Raji (cell line): ENCODE measurements at regions not wholly inside any gene's neighbourhood (a gene's known extent, or its start where the extent isn't known, plus 50 kb on each side); places are given as distances from the start of the nearest gene placed in this dataset.

Source experiments
- POLR2A ChIP-seq: IDR thresholded peaks from 2 replicates; pipeline ENCODE4 v1.6.1; 2011; ENCODE audit warnings: low read depth, low read length, control low read depth; ENCODE audit not compliant: insufficient read depth

DNA sequence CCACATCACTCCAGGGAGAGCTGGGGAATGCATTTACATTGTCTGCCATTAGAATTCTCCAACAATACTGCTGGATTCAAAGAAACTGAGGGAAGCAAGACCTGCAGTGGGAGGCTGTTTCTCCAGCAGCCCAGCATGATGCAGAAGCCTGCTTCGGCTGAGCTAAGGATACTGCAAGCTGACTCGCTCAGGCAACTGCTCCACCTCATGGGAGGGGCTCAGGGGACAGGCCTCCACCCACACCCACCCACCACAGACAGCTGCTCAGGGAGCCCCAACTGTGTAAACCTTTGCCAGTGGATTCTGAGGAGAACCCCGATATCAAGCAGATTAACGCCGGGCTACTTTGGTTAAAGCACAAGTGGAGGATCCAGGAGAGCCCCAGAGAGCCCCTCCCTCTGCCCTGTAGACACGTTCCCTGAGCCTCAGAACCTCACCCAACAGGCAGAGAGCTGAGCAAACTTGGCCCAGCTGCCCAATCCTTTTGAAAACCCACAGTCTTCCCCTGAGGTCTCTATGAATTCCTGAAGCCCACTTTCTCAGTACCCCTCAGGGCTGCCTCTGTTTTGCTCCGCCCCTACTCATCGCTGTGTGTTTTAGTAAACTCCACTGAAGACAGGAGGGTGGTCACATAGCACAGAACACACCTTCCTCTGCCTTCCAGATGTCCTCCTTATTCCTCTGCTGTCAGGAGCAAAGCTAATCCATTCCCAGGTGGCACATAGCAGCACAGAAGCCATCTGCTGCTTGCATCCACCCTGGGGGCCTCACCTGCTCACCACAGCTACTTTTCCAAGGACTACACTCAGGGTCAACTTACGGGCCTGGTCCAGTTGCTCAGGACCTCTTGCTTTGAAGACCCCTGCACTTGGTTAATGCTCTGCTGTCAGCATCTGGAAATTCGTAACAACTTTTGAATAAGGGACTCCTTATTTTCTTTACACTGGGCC, 269.0 kb downstream of the ABHD5 start:
- TF ChIP-seq POLR2A: no peak

DNA sequence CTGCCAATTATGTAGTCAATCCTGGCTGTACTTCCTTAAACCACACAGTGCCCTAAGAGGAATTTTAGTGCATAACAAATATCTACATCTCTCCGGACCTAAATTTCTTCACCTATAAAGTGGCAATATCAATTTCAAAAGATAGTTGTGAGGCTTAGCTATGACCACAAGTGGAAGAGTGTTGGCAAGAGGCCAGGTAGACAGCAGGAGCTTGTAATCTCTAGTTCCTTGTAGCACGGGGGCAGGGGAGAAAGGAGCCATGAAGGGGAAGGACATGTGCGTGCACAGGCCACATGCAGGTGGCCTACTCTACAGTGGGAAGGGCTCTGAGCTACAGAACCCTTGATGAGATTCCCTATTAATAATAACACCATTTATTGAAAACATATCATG, 269.7 kb downstream of the ABHD5 start:
- no peak for TF ChIP-seq POLR2A

DNA sequence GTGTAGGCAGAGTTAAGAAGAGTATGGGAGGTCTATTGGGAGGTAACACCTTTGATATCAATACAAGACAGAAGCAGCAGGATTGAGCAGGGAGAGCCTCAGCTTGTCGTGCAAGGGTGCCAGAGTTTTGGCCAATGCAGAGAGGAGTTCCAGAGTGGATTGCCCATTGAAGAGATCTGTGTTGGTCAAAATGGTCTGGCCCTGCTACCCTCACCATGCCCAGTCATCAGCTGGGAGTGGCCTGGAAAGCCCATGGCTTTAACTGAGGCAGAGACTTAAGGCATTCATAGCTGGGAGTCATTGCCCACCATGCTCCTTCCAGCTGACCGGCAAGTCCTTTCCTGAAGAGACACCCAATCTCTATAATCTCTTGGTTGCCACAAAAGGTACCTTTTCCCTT, 271.3 kb downstream of the ABHD5 start:
- TF ChIP-seq POLR2A: no peak

DNA sequence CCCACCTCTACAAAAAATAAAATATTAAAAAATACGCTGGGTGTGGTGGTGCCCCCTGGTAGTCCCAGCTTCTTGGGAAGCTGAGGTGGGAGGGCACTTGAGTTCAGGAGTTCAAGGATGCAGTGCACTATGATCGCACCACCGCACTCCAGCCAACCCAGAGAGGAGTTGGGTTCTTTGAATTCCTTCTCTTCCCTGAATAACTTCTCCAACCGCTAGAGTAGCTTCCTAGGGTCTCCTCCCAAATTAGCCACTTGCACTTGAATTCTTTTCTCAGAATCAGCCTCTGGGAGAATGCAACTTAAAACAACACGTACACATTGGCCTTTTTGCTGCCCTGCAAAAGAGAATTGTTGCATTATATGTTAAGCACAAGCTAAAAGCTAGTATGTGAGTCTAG, 272.5 kb downstream of the ABHD5 start:
- no peak for TF ChIP-seq POLR2A

DNA sequence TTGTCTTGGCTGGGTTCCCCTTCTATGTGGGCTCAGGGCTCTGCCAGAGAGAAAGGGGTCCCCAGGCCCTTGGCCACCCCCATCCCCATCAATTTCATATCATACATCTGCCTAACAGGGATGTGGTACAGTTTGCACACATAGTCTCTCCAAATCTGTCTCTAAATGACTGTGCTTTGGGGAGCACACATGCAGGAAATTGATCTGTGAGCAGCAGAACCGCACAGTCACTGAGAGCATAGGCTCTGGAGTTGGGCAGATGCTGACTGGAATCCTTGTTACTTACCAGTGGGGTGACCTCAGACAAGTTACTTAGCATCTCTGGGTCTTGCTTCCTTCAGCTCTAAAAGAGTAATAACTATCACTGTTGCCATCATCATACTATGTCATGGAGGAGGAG, 273.9 kb downstream of the ABHD5 start:
- TF ChIP-seq POLR2A: no peak

DNA sequence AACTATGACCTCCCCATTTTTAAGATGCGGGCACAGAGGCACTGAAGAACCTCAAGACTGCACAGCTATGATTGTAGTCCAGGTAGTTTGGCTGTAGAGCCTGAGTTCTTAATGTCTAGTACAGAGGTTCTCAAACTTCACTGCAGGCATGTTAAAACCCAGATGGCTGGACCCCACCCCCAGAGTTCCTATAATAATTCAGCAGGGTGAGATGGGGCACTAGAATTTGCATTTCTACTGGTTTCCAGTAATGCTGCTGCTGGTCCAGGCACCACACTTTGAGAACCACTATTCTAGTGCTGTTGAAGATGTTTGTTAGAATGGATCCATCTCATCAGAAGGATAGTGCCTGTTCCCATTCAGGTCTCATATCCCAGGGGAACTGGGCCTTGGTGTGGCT, 274.9 kb downstream of the ABHD5 start:
- no peak for TF ChIP-seq POLR2A

DNA sequence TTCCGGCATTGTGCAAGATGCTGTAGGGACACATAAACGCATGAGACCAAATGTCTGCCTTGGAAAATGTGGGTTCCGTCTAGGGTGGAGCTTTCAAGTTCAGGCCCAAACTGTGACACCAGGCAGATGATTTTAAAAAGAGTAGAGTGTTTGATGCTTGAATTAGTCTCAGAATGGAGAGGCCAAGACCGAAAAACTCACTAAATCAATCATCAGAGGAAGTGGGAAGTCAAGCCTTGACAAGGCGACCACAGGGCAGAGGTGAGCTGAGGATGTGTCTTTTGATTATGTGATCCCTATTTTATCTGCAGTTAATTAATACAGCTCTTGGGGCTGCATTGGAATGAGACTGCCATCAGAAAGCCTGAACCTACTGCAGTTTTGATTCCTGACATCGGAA, 275.4 kb downstream of the ABHD5 start:
- TF ChIP-seq POLR2A: no peak

DNA sequence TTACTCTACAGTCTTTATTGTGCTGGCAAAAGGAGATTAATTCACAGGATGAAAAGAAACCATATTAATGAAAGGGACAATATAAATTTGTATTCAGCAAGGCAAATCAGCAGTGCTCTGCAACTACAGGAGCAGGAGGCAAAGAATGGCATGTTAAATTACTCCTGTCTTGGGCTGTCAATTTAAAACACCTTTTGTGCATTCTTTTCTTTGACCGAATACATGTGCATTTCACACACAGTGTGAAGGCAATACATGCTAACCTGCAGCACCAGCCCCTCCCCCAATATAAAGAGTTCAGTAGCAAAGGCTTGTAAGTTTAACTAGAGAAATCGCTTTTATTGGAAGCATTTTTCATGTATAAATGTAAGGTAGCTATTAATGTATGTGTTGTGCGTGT, 275.2 kb upstream of the TOPAZ1 start:
- TF ChIP-seq POLR2A: no peak

DNA sequence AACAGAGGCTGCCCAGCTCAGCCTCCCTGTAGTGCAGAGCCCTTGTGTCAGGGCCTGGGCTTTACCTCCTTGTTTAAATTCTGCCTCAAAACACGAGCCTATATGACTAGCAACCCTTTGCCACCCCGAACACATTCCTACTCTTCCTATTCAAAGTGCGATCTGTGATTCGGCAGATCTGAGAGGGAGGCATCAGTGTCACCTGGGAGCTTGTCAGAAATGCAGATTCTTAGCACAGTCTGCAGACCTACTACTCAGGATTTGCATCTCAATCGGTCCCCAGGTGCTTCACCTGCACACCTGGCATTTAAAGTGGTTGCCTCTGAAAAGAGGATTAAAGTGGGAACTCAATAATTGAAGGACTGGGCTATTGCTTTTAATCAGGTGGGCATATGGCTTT, 273.2 kb upstream of the TOPAZ1 start:
- no peak for TF ChIP-seq POLR2A

DNA sequence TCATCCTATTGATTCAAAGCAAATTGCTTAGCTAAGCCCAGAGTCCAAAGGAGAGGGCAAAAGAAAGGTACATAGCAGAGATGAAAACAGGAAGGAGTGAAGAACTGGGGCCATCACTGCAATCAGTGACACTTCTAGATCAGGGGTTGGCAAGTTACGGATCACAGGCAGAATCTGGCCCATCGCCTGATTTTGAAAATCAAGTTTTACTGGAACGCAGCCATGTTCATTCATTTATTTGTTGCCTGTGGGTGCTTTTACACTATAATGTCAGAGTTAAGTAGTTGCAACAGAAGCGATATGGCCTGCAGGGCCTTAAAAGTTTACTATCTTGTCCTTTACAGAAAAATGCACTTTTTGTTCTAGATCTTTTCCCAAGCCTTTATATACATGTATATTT, 271.7 kb upstream of the TOPAZ1 start:
- no peak for TF ChIP-seq POLR2A

DNA sequence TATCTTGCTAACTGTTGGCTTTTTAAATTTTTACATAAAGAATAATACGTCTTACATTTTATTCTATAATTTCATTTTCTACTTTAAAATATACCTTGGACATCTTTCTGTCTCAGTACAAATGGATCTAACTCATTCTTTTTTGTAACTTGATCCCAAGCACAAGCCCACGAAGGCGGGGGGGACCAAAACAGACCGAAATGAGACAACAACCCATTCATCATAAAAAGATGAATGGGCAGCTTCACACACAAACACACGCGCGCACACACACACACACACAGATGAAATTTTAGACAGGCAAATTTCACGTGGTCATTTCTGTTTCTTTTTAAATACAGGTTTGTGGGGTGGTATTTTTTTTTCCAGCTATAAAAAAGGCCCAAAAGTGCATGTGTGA, 271.3 kb upstream of the TOPAZ1 start:
- no peak for TF ChIP-seq POLR2A

DNA sequence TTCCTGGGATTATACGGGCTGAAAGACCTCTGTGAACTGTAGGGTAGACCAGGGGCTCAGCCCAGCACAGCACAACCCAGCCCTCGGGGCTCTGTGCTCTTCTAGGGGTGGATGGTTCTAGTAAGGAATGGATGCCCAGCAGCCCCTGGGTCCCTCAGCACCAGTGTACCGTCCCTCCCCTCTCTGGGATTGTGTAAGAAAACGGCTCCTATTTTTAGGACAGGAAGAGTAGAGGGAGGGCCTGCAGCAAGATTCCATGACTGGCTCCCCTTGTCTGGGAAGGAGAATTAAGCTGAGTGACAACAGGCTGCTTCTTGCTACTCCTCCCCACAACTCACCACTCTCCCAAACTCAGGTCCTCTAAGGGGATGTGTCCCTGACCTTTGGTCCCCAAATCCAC, 270.8 kb upstream of the TOPAZ1 start:
- no peak for TF ChIP-seq POLR2A

DNA sequence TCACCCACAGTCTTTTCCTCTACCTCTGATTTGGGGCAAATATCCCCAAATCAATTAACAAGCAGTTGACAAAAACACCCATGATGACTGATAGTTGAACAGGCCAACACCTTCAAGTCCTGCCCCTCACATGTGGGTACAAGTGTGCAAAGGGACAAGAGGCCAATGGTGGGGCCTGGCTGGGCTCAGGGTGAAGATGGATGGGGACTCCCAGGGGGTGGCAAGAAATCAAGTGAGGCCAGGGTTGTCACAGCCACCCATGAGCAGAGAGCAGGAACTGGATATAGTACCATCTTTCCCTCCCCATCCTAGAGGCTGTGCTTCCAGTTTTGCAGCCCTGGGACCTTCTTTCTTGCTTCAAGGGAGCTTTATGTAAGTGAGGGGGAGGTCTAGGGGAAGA, 270.2 kb upstream of the TOPAZ1 start:
- no peak for TF ChIP-seq POLR2A

DNA sequence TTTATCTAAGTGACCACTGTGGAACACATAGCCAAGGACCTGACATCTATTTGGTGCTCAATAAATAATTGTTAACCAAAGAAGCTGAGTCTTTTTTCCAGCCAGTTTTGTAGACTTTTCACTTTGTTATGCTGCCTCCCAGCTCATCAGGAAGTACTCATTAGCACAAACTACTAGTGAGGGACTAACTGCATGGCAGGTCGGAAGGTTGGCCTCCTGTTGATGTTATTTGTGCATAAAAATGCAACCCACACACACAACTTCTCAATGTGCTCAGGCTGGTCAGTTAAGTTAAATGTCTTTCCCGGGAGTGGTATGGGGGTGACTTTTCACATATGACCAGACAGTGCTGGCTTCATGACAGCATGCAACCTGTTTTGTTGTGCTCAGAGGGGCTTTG, 263.0 kb upstream of the TOPAZ1 start:
- no peak for TF ChIP-seq POLR2A

DNA sequence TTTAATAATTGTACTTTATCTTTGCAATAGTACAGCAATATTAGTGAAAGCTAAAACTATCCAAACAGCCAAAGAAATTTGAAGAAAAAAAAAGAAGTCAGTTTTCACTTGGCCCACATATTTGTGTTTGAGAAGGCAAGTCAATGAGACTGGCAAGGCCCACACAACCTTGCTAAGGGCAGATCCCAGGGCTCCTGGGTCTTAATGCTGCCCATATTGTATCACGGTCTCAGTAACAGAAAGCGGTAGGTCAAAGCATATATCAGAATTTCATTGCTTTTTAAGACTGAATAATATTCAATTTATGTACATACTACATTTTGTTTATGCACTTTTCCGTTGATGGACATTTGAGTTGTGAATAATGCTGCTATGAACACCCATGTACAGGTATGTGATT, 262.0 kb upstream of the TOPAZ1 start:
- TF ChIP-seq POLR2A: no peak

DNA sequence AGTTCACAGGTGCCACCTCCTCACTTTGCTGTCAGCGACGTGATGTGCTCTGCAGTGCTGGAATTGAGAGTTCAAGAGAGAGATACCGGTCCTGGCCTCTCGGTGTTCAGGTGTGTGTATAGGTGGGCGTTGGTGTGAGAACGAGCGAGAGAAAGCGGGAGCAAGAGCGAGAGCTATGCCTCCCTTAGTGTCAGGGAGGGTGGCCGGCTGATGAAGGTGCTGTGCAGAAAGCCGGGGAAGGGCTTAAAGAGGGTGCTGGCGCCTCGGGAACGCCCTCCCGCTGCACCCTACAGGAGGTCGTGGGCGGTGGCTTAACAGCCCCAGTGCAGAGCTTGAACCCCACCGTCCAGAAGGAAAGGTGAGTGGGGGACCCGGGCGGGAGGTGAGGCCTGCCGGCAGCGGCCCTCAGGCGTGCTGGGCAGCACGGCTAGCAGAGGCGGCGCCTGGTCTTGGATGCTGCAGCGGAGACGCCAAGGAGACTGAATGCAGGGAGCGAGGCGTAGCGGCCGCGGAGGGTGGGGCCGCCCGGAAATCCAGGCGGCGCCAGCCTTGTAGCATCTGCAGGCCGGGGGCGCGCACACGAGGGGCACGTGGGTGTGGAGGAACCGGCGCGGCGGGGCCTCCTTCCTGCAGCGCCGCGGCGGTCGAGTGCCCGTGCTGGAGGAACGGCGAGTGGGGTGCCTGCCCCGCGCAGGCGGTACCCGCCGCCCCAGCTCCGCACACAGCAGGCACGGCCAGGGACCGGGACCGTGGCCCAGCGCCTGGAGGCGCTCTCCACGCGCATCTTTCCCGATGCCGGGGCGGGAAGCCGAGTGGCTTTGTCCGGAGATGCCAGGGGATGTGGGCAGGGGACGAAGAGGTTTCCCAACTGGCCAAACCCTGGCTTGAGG, 246.8 kb upstream of the TOPAZ1 start:
- no peak for TF ChIP-seq POLR2A
